ENCODE measurements at regions not wholly inside any gene's neighbourhood (a gene's known extent, or its start where the extent isn't known, plus 50 kb on each side); places are given as distances from the start of the nearest gene placed in this dataset.

DNA sequence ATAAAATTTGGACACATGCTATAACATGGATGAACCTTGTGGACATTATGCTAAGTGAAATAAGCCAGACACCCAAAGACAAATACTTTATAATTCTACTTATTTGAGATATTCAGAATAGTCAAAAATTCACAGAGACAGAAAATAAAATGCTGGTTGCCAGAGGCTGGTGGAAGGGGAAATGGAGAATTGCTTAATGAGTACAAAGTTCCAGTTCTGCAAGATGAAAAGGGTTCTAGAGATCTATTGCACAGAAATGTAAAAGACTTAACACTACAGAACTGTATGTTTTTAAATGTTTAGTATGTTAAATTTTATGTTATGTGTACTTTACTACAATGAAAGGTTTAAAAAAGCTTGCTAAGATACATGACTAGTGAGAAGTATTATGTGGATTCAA is 344.8 kb downstream of the CNTN3 start:
- no peak for TF ChIP-seq POLR2A (IDR thresholded peaks at IDR 0.05)
- TF ChIP-seq, protein P1, sequence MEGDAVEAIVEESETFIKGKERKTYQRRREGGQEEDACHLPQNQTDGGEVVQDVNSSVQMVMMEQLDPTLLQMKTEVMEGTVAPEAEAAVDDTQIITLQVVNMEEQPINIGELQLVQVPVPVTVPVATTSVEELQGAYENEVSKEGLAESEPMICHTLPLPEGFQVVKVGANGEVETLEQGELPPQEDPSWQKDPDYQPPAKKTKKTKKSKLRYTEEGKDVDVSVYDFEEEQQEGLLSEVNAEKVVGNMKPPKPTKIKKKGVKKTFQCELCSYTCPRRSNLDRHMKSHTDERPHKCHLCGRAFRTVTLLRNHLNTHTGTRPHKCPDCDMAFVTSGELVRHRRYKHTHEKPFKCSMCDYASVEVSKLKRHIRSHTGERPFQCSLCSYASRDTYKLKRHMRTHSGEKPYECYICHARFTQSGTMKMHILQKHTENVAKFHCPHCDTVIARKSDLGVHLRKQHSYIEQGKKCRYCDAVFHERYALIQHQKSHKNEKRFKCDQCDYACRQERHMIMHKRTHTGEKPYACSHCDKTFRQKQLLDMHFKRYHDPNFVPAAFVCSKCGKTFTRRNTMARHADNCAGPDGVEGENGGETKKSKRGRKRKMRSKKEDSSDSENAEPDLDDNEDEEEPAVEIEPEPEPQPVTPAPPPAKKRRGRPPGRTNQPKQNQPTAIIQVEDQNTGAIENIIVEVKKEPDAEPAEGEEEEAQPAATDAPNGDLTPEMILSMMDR (IDR thresholded peaks at IDR 0.05 in 8 of 11, conservative IDR thresholded peaks at IDR 0.05 in 3 of 11) = no peak
